ENCODE measurements at regions not wholly inside any gene's neighbourhood (a gene's known extent, or its start where the extent isn't known, plus 50 kb on each side); places are given as distances from the start of the nearest gene placed in this dataset.

DNA sequence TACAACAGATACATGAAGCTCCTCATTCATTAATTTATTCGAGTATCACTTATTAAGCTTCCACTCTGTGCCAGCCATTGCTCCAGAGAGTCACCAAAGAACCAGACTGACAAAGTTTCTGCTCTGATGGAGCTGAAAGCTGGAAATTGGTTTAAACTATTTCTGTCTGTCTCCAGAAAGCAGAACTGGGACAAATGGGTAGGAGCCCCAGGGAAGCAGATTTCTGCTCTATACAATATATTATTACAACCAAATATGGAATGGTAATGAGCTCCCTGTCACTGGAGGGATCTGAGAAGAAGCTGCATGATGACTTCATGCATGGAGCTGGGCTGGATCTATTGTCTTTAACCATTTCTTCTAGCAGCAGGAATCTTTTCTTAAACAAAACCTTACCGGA lies 165.4 kb upstream of the ADO start:
- TF ChIP-seq, protein P1, sequence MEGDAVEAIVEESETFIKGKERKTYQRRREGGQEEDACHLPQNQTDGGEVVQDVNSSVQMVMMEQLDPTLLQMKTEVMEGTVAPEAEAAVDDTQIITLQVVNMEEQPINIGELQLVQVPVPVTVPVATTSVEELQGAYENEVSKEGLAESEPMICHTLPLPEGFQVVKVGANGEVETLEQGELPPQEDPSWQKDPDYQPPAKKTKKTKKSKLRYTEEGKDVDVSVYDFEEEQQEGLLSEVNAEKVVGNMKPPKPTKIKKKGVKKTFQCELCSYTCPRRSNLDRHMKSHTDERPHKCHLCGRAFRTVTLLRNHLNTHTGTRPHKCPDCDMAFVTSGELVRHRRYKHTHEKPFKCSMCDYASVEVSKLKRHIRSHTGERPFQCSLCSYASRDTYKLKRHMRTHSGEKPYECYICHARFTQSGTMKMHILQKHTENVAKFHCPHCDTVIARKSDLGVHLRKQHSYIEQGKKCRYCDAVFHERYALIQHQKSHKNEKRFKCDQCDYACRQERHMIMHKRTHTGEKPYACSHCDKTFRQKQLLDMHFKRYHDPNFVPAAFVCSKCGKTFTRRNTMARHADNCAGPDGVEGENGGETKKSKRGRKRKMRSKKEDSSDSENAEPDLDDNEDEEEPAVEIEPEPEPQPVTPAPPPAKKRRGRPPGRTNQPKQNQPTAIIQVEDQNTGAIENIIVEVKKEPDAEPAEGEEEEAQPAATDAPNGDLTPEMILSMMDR (IDR thresholded peaks at IDR 0.05), result no peak
- TF ChIP-seq POLR2A (IDR thresholded peaks at IDR 0.05), result no peak
- no peak for TF ChIP-seq POLR2AphosphoS5 (IDR thresholded peaks at IDR 0.05)
